Heart right ventricle (tissue), 16 donors: ENCODE measurements at regions not wholly inside any gene's neighbourhood (a gene's known extent, or its start where the extent isn't known, plus 50 kb on each side); places are given as distances from the start of the nearest gene placed in this dataset.

ENCODE experiments used
- ATAC-seq, 8 donors: fragments of 200-7000 bp; cut with Tn5 transposase; one replicate each; pipeline ENCODE4 v1.9.1; 2020; ENCODE audit warnings: mild to moderate bottlenecking in 8 of 8, moderate library complexity in 8 of 8, moderate number of reproducible peaks in 1 of 8
- DNase-seq, 2 donors: peaks; one replicate each; pipeline ENCODE4 v3.0.0-alpha.2; 2020
- H3K27ac ChIP-seq, 10 donors: fragments of 200-600 bp; sonication (generic) in 2 of 10; one replicate each; pipeline versions ENCODE4 v1.5.0 to v1.8.0; 2020 to 2022; ENCODE audit warnings: mild to moderate bottlenecking in 3 of 10
- H3K27me3 ChIP-seq, 7 donors: fragments of 200-600 bp; one replicate each; pipeline ENCODE4 v1.8.0; 2021 to 2022; ENCODE audit warnings: mild to moderate bottlenecking in 2 of 7
- H3K36me3 ChIP-seq, 9 donors: fragments of 200-600 bp; sonication (generic) in 1 of 9; one replicate each; pipeline versions ENCODE4 v1.5.0 to v1.8.0; 2020 to 2022; ENCODE audit warnings: mild to moderate bottlenecking in 2 of 9
- H3K4me1 ChIP-seq, 9 donors: fragments of 200-600 bp; sonication (generic) in 1 of 9; one replicate each; pipeline versions ENCODE4 v1.5.0 to v1.8.0; 2020 to 2022; ENCODE audit warnings: mild to moderate bottlenecking in 4 of 9
- H3K4me3 ChIP-seq, 10 donors: fragments of 200-600 bp; sonication (generic) in 2 of 10; one replicate each; pipeline versions ENCODE4 v1.5.0 to v1.8.0; 2020 to 2022; ENCODE audit warnings: mild to moderate bottlenecking in 7 of 10, moderate library complexity in 2 of 10
- H3K9me3 ChIP-seq, 11 donors: fragments of 200-600 bp in 10 of 11; sonication (generic) in 2 of 11; one replicate each; pipeline versions ENCODE4 v1.5.0 to v1.8.0; 2013 to 2022; ENCODE audit warnings: mild to moderate bottlenecking in 2 of 11, control low read depth in 1 of 11, moderate library complexity in 1 of 11
- CTCF ChIP-seq, 9 donors: fragments of 200-600 bp; sonication (generic) in 2 of 9; IDR thresholded peaks; one replicate each; pipeline versions ENCODE4 v1.5.0 to v1.8.0; 2021 to 2022; ENCODE audit warnings: antibody characterized with exemption in 9 of 9, mild to moderate bottlenecking in 5 of 9, moderate library complexity in 1 of 9
- WGBS, 2 donors: extraction: QIAGEN DNeasy Blood & Tissue Kit; methylation state at CpG; one replicate each; pipeline ENCODE4 v1.1.7; 2013; ENCODE audit warnings: inconsistent platforms in 1 of 2; 5-methylcytosine and 5-hydroxymethylcytosine counted together
- intact Hi-C, 10 donors: fragments of 100-400 bp; cut with DNase I; formaldehyde crosslinking; loops; one replicate each; pipeline versions ENCODE4 v1.11.1 to v1.14.2; 2022
- donor health status: Arrhythmogenic right ventricular cardiomyopathy.
- donor health status: ischemic (EF 13 %, LVEDD 7.1; RV severe dilation, severe dysfunction).
- donor health status: healthy with polysubstance abuse.
- donor health status: DM: no; HTN: yes; CAD: no.
- donor health status: DM: no; HTN: no; CAD: no.
- donor health status: ischemic (EF 25% LVEDD 6.9; RV normal size, moderate dysfunction).
- donor health status: ischemic (EF 25% LVEDD 5.7; RV mildly dilated, moderate dysfunction).
- donor health status: healthy.
- donor health status: DM: yes; HTN: yes; CAD: no.
- donor health status: Ischemic cardiomyopathy.
- donor health status: ischemic (EF 35%, LVEDD 5.7; RV mildly dilated, moderate dysfunction).
- donor health status: nonischemic (EF 11% LVEDD 7.7; RV severe dilation, severe dysfunction).
- donor health status: DM: yes; HTN: yes; CAD: no.
- donor health status: PGD.
- donor health status: ischemic (EF 29% LVEDD 5.4; RV normal size, mild dysfunction).
- donor health status: nonischemic (EF 23%, LVEDD 6.1; RV moderate dilation, normal function).

GRCh38 chr1:170863621-170864020 is 71.7 kb upstream of the MROH9 start:
- H3K9me3 ChIP-seq: no peaks in the 10 kb centered on the region
- H3K27ac ChIP-seq: peak overlapping the region in 4 of 10 donors; percentile 11 to 70 (median 31)
- no peak overlapping the region for H3K4me3 ChIP-seq
- DNase-seq (no peak), ATAC-seq (no peak)
- no peaks in the 10 kb centered on the region for H3K36me3 ChIP-seq
- WGBS, 2 donors: 68 to 78% methylated on average over 1 of the region's 1 CpG
- no peak for TF ChIP-seq CTCF (IDR thresholded peaks at IDR 0.05)
- H3K4me1 ChIP-seq: peaks cover 0 to 24% (median 5%) of the 10 kb centered on the region in 9 donors
- intact Hi-C loops: loop anchor here in 1 of 10 donors (10.0 kb wide), 1 partner anchor 89 kb away; no protein-coding TSS in a partner anchor
- no peaks in the 10 kb centered on the region for H3K27me3 ChIP-seq

GRCh38 chr1:170864238-170864637 is 71.1 kb upstream of the MROH9 start:
- intact Hi-C loops: loop anchor here in 1 of 10 donors (10.0 kb wide), 1 partner anchor 89 kb away; no protein-coding TSS in a partner anchor

GRCh38 chr1:170864876-170865538 is 70.3 kb upstream of the MROH9 start:
- ATAC-seq (peak in 4 of 8 donors; percentile 20 to 63 (median 52)), DNase-seq (no peak)
- Histone ChIP-seq H3K4me1 (peaks cover 0 to 24% (median 5%) of the 10 kb centered on the region in 9 donors), H3K27ac (peak overlapping the region in 4 of 10 donors; percentile 18 to 70 (median 41)), H3K4me3 (no peak overlapping the region), H3K27me3 (no peaks in the 10 kb centered on the region), H3K36me3 (no peaks in the 10 kb centered on the region), H3K9me3 (no peaks in the 10 kb centered on the region)
- intact Hi-C loops: loop anchor here in 1 of 10 donors (10.0 kb wide), 1 partner anchor 90 kb away; no protein-coding TSS in a partner anchor
- no peak for TF ChIP-seq CTCF (IDR thresholded peaks at IDR 0.05)
- WGBS, 2 donors: 70 to 87% methylated on average over 2 of the region's 2 CpGs

More at GRCh38 chr1:170864238-170864637, 71.1 kb upstream of the MROH9 start:
- Histone ChIP-seq H3K36me3 (no peaks in the 10 kb centered on the region), H3K27ac (peak overlapping the region in 4 of 10 donors; percentile 11 to 70 (median 41)), H3K9me3 (no peaks in the 10 kb centered on the region), H3K27me3 (no peaks in the 10 kb centered on the region), H3K4me3 (no peak overlapping the region), H3K4me1 (peaks cover 0 to 24% (median 5%) of the 10 kb centered on the region in 9 donors)
- 49 to 66% methylated on average over 3 of the region's 3 CpGs for WGBS, 2 donors
- ATAC-seq: peak in 7 of 8 donors; percentile 63 to 89 (median 81)
- DNase-seq: peak in 1 of 2 donors; percentile 60
- TF ChIP-seq CTCF (IDR thresholded peaks at IDR 0.05): no peak

GRCh38 chr1:170866646-170867045 is 68.7 kb upstream of the MROH9 start:
- intact Hi-C loops: loop anchor here in 1 of 10 donors (10.0 kb wide), 1 partner anchor 92 kb away; no protein-coding TSS in a partner anchor
- Histone ChIP-seq H3K9me3 (no peaks in the 10 kb centered on the region), H3K27ac (no peak overlapping the region), H3K36me3 (no peaks in the 10 kb centered on the region), H3K4me1 (peaks cover 0 to 25% (median 5%) of the 10 kb centered on the region in 9 donors), H3K27me3 (no peaks in the 10 kb centered on the region), H3K4me3 (no peak overlapping the region)
- WGBS, 2 donors: 22 to 36% methylated on average over 1 of the region's 1 CpG
- no peak for TF ChIP-seq CTCF (IDR thresholded peaks at IDR 0.05)
- peak in 2 of 8 donors; percentile 35 to 73 for ATAC-seq
- DNase-seq: no peak
